ENCODE measurements at regions not wholly inside any gene's neighbourhood (a gene's known extent, or its start where the extent isn't known, plus 50 kb on each side); places are given as distances from the start of the nearest gene placed in this dataset.
"Not testable (repeated sequence)": the region's sequence is repeated elsewhere in the genome, so short reads cannot be mapped to it uniquely, and the experiment has no call there.

GRCh38 chr2:156254637-156255067, 77.9 kb downstream of the NR4A2 start:
- H3K27me3 ChIP-seq; H3K36me3 ChIP-seq; H3K4me1 ChIP-seq; intact Hi-C loops (cut with DNase I; ENCODE audit: low total_unique reads); DNase-seq; H3K27ac ChIP-seq; H3K9me3 ChIP-seq: not testable (repeated sequence)
- H3K4me3 ChIP-seq: peak overlapping the region in 1 of 2 donors; percentile 16

GRCh38 chr2:156253765-156254164, 78.8 kb downstream of the NR4A2 start:
- Histone ChIP-seq H3K27me3 (no peaks in the 10 kb centered on the region), H3K9me3 (no peaks in the 10 kb centered on the region), H3K4me1 (no peaks in the 10 kb centered on the region), H3K4me3 (no peak overlapping the region), H3K27ac (no peak overlapping the region), H3K36me3 (no peaks in the 10 kb centered on the region)
- intact Hi-C loops (cut with DNase I; ENCODE audit: low total_unique reads): no loop called here
- no peak for TF ChIP-seq CTCF (IDR thresholded peaks at IDR 0.05)
- no peak for TF ChIP-seq POLR2A (IDR thresholded peaks at IDR 0.05)
- no peak for DNase-seq

GRCh38 chr2:156242874-156243273, 89.6 kb downstream of the NR4A2 start:
- H3K27ac ChIP-seq: no peak overlapping the region
- no peaks in the 10 kb centered on the region for H3K27me3 ChIP-seq
- intact Hi-C loops (cut with DNase I; ENCODE audit: low total_unique reads): no loop called here
- no peaks in the 10 kb centered on the region for H3K36me3 ChIP-seq
- TF ChIP-seq CTCF (IDR thresholded peaks at IDR 0.05) (no peak), POLR2A (IDR thresholded peaks at IDR 0.05) (no peak)
- H3K9me3 ChIP-seq: no peaks in the 10 kb centered on the region
- DNase-seq: no peak
- H3K4me1 ChIP-seq: no peaks in the 10 kb centered on the region
- H3K4me3 ChIP-seq: no peak overlapping the region

- H3K27ac ChIP-seq: no peak overlapping the region
- no peaks in the 10 kb centered on the region for H3K4me1 ChIP-seq
- H3K27me3 ChIP-seq: no peaks in the 10 kb centered on the region
- no peak for DNase-seq
- intact Hi-C loops (cut with DNase I; ENCODE audit: low total_unique reads): no loop called here
- no peaks in the 10 kb centered on the region for H3K36me3 ChIP-seq
- no peak overlapping the region for H3K4me3 ChIP-seq
- no peak for TF ChIP-seq CTCF (IDR thresholded peaks at IDR 0.05)
- TF ChIP-seq POLR2A (IDR thresholded peaks at IDR 0.05): no peak
- H3K9me3 ChIP-seq: no peaks in the 10 kb centered on the region
Observed at GRCh38 chr2:156237558-156237957, 95.0 kb downstream of the NR4A2 start.

- DNase-seq: no peak
- TF ChIP-seq CTCF (IDR thresholded peaks at IDR 0.05) (no peak), POLR2A (IDR thresholded peaks at IDR 0.05) (no peak)
- intact Hi-C loops (cut with DNase I; ENCODE audit: low total_unique reads): no loop called here
Observed at GRCh38 chr2:156229724-156230362, 102.7 kb downstream of the NR4A2 start.

GRCh38 chr2:156223328-156223727, 109.2 kb downstream of the NR4A2 start:
- intact Hi-C loops (cut with DNase I; ENCODE audit: low total_unique reads); H3K27ac ChIP-seq; H3K4me1 ChIP-seq; H3K4me3 ChIP-seq; H3K9me3 ChIP-seq; H3K36me3 ChIP-seq; DNase-seq; H3K27me3 ChIP-seq: not testable (repeated sequence)

More at GRCh38 chr2:156229724-156230362, 102.7 kb downstream of the NR4A2 start:
- Histone ChIP-seq H3K27me3 (no peaks in the 10 kb centered on the region), H3K9me3 (no peaks in the 10 kb centered on the region), H3K4me3 (no peak overlapping the region), H3K4me1 (no peaks in the 10 kb centered on the region), H3K27ac (no peak overlapping the region), H3K36me3 (no peaks in the 10 kb centered on the region)
